ENCODE measurements at regions not wholly inside any gene's neighbourhood (a gene's known extent, or its start where the extent isn't known, plus 50 kb on each side); places are given as distances from the start of the nearest gene placed in this dataset.

GRCh38 chr2:120419955-120420354 is 74.0 kb downstream of the INHBB start:
- intact Hi-C loops (cut with micrococcal nuclease), result loop anchor here (5.0 kb wide), 1 partner anchor 852 kb away; no protein-coding TSS in a partner anchor
- no peak overlapping the region for H3K27ac Mint-ChIP-seq
- no peaks in the 10 kb centered on the region for H3K9me3 Mint-ChIP-seq
- DNase-seq, result no peak
- H3K27me3 Mint-ChIP-seq, result peaks cover 10% of the 10 kb centered on the region
- no peak overlapping the region for H3K4me3 Mint-ChIP-seq
- no peaks in the 10 kb centered on the region for H3K36me3 Mint-ChIP-seq (ENCODE audit: low read depth)
- no peaks in the 10 kb centered on the region for H3K4me1 Mint-ChIP-seq

- intact Hi-C loops (cut with micrococcal nuclease), result loop anchor here (5.0 kb wide), 1 partner anchor 851 kb away; no protein-coding TSS in a partner anchor
- no peaks in the 10 kb centered on the region for H3K9me3 Mint-ChIP-seq
- no peak for DNase-seq
- peaks cover 14% of the 10 kb centered on the region for H3K27me3 Mint-ChIP-seq
- no peaks in the 10 kb centered on the region for H3K36me3 Mint-ChIP-seq (ENCODE audit: low read depth)
- H3K4me3 Mint-ChIP-seq, result no peak overlapping the region
- no peak overlapping the region for H3K27ac Mint-ChIP-seq
- no peaks in the 10 kb centered on the region for H3K4me1 Mint-ChIP-seq
Measured at GRCh38 chr2:120421126-120421829, 75.3 kb downstream of the INHBB start.

- intact Hi-C loops (cut with micrococcal nuclease), result loop anchor here (5.0 kb wide), 1 partner anchor 850 kb away; no protein-coding TSS in a partner anchor
- peaks cover 14% of the 10 kb centered on the region for H3K27me3 Mint-ChIP-seq
Measured at GRCh38 chr2:120421830-120422175, 75.9 kb downstream of the INHBB start.

GRCh38 chr2:120422465-120423160 is 76.7 kb downstream of the INHBB start:
- H3K4me1 Mint-ChIP-seq, result no peaks in the 10 kb centered on the region
- peaks cover 14% of the 10 kb centered on the region for H3K27me3 Mint-ChIP-seq
- H3K4me3 Mint-ChIP-seq, result no peak overlapping the region
- intact Hi-C loops (cut with micrococcal nuclease), result loop anchor here (5.0 kb wide), 1 partner anchor 850 kb away; no protein-coding TSS in a partner anchor
- DNase-seq, result no peak
- no peaks in the 10 kb centered on the region for H3K36me3 Mint-ChIP-seq (ENCODE audit: low read depth)
- no peak overlapping the region for H3K27ac Mint-ChIP-seq
- no peaks in the 10 kb centered on the region for H3K9me3 Mint-ChIP-seq

More at GRCh38 chr2:120421830-120422175, 75.9 kb downstream of the INHBB start:
- Mint-ChIP-seq H3K36me3 (ENCODE audit: low read depth) (no peaks in the 10 kb centered on the region), H3K4me1 (no peaks in the 10 kb centered on the region), H3K4me3 (no peak overlapping the region), H3K9me3 (no peaks in the 10 kb centered on the region), H3K27ac (no peak overlapping the region)
- no peak for DNase-seq

GRCh38 chr2:120423167-120423943 is 77.4 kb downstream of the INHBB start:
- H3K27me3 Mint-ChIP-seq, result peaks cover 14% of the 10 kb centered on the region
- H3K4me3 Mint-ChIP-seq, result no peak overlapping the region
- H3K9me3 Mint-ChIP-seq, result no peaks in the 10 kb centered on the region
- no peaks in the 10 kb centered on the region for H3K36me3 Mint-ChIP-seq (ENCODE audit: low read depth)
- H3K27ac Mint-ChIP-seq, result no peak overlapping the region
- DNase-seq, result no peak
- H3K4me1 Mint-ChIP-seq, result no peaks in the 10 kb centered on the region
- intact Hi-C loops (cut with micrococcal nuclease), result loop anchor here (5.0 kb wide), 1 partner anchor 849 kb away; no protein-coding TSS in a partner anchor

GRCh38 chr2:120424274-120424796 is 78.4 kb downstream of the INHBB start:
- Mint-ChIP-seq H3K27ac (no peak overlapping the region), H3K4me3 (no peak overlapping the region), H3K4me1 (no peaks in the 10 kb centered on the region), H3K36me3 (ENCODE audit: low read depth) (no peaks in the 10 kb centered on the region), H3K9me3 (no peaks in the 10 kb centered on the region), H3K27me3 (peaks cover 14% of the 10 kb centered on the region)
- DNase-seq, result no peak
- intact Hi-C loops (cut with micrococcal nuclease), result loop anchor here (5.0 kb wide), 1 partner anchor 848 kb away; no protein-coding TSS in a partner anchor

- intact Hi-C loops (cut with micrococcal nuclease), result no loop called here
- Mint-ChIP-seq H3K4me3 (no peak overlapping the region), H3K27me3 (peaks cover 14% of the 10 kb centered on the region), H3K4me1 (no peaks in the 10 kb centered on the region), H3K36me3 (ENCODE audit: low read depth) (no peaks in the 10 kb centered on the region), H3K27ac (no peak overlapping the region), H3K9me3 (no peaks in the 10 kb centered on the region)
- no peak for DNase-seq
Measured at GRCh38 chr2:120425014-120425413, 79.1 kb downstream of the INHBB start.

GRCh38 chr2:120428748-120429147 is 82.8 kb downstream of the INHBB start:
- Mint-ChIP-seq H3K27ac (no peak overlapping the region), H3K4me1 (no peaks in the 10 kb centered on the region)

GRCh38 chr2:120429586-120430500 is 83.9 kb downstream of the INHBB start:
- H3K36me3 Mint-ChIP-seq (ENCODE audit: low read depth), result no peaks in the 10 kb centered on the region
- H3K9me3 Mint-ChIP-seq, result no peaks in the 10 kb centered on the region
- no peak overlapping the region for H3K4me3 Mint-ChIP-seq
- intact Hi-C loops (cut with micrococcal nuclease), result no loop called here
- no peak overlapping the region for H3K27ac Mint-ChIP-seq
- DNase-seq, result no peak
- H3K27me3 Mint-ChIP-seq, result peaks cover 4% of the 10 kb centered on the region
- H3K4me1 Mint-ChIP-seq, result no peaks in the 10 kb centered on the region

More at GRCh38 chr2:120428748-120429147, 82.8 kb downstream of the INHBB start:
- Mint-ChIP-seq H3K36me3 (ENCODE audit: low read depth) (no peaks in the 10 kb centered on the region), H3K4me3 (no peak overlapping the region), H3K9me3 (no peaks in the 10 kb centered on the region), H3K27me3 (peaks cover 5% of the 10 kb centered on the region)
- intact Hi-C loops (cut with micrococcal nuclease), result no loop called here
- no peak for DNase-seq

- intact Hi-C loops (cut with micrococcal nuclease), result no loop called here
Measured at GRCh38 chr2:120430501-120430830, 84.5 kb downstream of the INHBB start.

GRCh38 chr2:120430957-120431356 is 85.0 kb downstream of the INHBB start:
- peaks cover 2% of the 10 kb centered on the region for H3K27me3 Mint-ChIP-seq
- H3K36me3 Mint-ChIP-seq (ENCODE audit: low read depth), result no peaks in the 10 kb centered on the region
- no peaks in the 10 kb centered on the region for H3K4me1 Mint-ChIP-seq
- H3K9me3 Mint-ChIP-seq, result no peaks in the 10 kb centered on the region
- no peak overlapping the region for H3K27ac Mint-ChIP-seq
- intact Hi-C loops (cut with micrococcal nuclease), result no loop called here
- H3K4me3 Mint-ChIP-seq, result no peak overlapping the region
- DNase-seq, result no peak

More at GRCh38 chr2:120430501-120430830, 84.5 kb downstream of the INHBB start:
- Mint-ChIP-seq H3K4me3 (no peak overlapping the region), H3K9me3 (no peaks in the 10 kb centered on the region), H3K36me3 (ENCODE audit: low read depth) (no peaks in the 10 kb centered on the region), H3K4me1 (no peaks in the 10 kb centered on the region), H3K27me3 (peaks cover 4% of the 10 kb centered on the region), H3K27ac (no peak overlapping the region)
- no peak for DNase-seq

GRCh38 chr2:120431386-120432292 is 85.7 kb downstream of the INHBB start:
- intact Hi-C loops (cut with micrococcal nuclease), result no loop called here
- Mint-ChIP-seq H3K4me3 (no peak overlapping the region), H3K36me3 (ENCODE audit: low read depth) (no peaks in the 10 kb centered on the region), H3K27me3 (peaks cover under 1% of the 10 kb centered on the region), H3K27ac (no peak overlapping the region), H3K4me1 (no peaks in the 10 kb centered on the region), H3K9me3 (no peaks in the 10 kb centered on the region)
- no peak for DNase-seq

Measured in activated CD4-positive, alpha-beta T cell treated with anti-CD3 and anti-CD28 coated beads, Interleukin-2, amount 10 ng/mL, durations not matched to agents 24 days and 14 days (primary cell).